HG03469 (cell line): ENCODE measurements at regions not wholly inside any gene's neighbourhood (a gene's known extent, or its start where the extent isn't known, plus 50 kb on each side); places are given as distances from the start of the nearest gene placed in this dataset.

ENCODE experiments used
- ATAC-seq: cut with Tn5 transposase; IDR thresholded peaks from one replicate; pipeline ENCODE4 v1.9.1; 2021; ENCODE audit warnings: mild to moderate bottlenecking, moderate library complexity, moderate number of reproducible peaks; ENCODE audit not compliant: unreplicated experiment

DNA sequence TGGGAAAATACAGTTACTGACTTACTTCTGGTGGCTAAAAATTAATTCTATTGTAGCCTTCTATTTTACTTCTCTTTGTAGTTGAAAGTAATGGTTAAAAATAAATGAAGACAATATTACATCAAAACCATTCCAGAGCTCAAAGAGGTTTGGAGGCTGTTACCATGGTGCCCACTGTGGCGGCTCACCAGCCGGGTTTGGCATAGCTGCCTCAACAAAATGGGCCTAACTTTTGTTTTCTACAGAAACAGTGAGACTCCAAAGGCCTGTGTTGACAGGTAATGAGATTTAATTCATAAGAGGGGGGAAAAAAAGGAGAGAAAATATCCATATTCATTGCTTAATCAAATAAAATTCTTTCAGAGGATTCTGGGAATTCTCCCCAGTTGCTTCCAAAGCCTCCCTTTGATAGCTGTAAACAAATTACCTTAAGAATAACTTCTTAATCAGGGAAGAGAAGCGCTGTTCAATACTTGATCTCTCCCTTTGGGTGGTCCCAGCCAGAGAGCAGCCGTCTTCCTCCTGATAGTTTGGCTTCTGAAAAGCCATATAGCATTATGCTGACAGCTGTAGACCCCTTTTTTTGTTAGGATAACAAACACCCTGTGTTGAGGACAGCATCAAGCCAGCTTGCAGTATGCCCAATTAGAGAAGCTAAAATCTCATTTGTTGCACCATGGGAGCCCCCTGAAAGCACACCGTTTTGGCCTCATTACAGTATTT is 266.8 kb downstream of the NEDD1 start:
- ATAC-seq = no peak

DNA sequence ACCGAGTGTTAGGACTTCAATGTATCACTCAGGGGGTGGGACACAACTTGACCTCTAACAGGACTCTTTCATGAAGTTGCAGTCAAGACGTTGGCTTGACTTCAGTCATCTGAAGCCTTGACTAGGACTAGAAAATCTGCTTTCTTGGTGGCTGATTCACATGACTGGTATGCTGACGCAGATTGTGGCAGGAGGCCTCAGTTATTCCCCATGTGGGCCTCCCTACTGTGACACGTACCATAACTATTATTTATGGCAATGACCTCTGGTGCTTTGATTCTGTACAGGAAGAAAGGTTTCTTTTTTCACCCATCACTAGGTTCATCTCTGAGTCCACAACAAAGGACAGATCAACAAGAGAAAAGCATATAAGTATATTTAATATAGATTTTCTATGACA is 270.4 kb downstream of the NEDD1 start:
- ATAC-seq = no peak

DNA sequence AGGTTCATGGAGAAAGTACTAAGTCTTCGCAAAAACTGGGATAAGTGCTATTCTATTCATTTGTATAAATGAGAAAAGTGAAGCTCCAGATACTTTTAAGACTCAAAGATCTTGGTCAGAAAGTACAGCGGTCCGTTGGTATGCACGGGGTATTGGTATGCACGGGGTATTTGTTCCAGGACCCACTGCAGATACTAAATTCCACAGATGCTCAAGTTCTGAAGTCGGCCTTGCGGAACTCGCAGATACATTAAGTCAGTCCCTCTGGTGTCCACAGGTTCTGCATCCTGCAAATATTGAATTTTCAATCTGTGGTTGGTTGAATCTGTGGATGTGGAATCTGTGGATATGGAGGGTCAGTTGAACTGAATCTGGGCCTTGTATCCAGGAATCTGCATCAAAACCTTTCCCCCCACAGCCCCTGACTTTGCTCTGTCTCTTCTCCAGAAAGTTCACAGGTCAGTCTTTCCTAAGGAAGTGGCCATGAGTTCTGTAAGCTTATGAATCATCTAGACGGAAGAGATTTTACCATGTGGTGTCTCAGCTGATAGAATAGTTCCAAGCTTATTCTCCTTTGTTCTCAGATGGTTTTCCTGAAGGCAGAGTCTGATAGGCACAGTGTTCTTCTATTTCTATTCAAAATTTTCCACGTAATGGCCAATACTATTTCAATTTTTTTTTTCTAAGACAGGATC is 274.7 kb downstream of the NEDD1 start:
- no peak for ATAC-seq

DNA sequence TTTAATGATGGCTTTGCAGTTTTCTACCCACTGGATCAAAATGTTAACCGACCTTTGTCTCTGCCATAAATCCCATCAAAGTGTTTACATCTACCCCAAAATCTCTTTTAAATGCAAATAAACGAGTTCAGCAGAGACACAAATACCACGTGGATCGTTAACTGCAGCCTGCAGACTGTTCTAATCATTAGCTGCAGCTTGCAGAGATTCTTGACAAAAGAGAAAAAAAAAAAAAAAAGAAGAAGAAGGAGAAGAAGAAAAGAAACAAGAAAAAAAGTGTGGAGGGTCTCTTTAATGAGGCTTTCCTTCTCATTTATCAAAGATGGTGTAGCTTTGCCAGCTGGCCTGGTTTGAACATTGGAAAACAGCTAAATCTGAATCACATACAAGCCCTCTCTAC is 275.7 kb downstream of the NEDD1 start:
- no peak for ATAC-seq

DNA sequence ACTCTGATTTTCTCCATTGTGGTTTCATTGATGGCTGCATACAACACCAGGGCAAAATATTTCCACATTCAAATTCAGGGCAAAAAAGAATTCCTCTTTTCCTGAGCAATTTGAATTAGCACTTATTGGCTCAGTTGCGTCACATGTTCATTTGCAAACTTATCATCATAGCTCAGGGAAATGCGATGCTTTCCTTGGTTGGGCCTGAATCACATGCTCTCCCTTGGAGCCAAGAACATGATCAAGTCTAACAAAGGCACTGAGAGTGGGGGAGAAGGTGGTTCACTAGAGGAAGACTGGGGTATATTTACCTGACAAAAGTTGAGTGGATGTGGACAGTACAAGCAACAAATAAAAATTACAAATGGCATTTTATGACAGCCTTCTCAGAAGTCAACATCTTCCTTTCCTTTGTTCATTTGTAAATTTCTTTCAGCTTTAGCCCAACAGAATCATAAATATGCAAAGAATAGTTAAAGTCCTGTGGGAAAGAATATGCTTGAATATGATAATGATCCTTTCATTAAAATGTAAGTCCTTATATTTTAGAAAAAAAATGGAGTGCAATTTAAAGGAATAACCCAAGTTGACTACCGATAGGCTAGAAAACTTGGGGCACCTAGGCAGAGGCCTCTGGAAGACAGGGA is 277.2 kb downstream of the NEDD1 start:
- no peak for ATAC-seq

DNA sequence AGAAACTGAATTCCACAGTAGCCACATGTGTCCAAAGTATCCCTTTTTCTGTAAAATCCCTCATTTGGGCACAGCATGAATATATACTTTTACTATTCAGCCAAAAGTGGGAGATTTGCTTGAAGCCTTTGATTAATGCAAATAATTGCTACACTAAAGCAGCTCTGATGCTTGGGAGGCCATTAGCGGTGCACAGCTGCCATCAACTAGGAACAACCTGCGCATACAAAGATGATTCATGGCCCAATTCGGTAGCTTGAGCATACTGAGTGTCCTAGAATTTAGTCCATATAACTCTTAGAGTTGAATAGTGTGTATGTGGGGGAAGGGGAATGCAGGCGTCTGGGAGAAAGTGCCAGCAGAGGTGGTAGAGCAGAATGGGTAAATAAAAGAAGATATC is 277.0 kb upstream of the RMST start:
- ATAC-seq = no peak

DNA sequence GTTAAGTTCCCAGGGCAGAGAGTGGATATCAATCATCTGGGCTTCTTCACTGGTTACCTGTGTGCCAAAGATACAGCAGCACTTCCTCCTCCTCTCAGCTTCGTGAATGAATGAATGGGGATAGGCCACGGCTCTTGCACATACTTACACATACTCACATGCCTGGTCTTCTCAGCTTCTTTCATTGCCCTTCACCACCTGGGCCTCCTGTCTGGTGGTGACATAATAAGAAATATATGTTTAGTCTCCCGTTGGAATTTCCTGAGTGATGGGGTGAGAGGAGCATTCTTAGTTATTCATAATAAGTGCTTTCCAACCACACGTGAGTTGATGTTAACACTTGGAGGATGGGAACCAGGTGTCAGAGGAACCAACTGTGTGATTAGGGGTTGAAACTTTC is 268.1 kb upstream of the RMST start:
- no peak for ATAC-seq

DNA sequence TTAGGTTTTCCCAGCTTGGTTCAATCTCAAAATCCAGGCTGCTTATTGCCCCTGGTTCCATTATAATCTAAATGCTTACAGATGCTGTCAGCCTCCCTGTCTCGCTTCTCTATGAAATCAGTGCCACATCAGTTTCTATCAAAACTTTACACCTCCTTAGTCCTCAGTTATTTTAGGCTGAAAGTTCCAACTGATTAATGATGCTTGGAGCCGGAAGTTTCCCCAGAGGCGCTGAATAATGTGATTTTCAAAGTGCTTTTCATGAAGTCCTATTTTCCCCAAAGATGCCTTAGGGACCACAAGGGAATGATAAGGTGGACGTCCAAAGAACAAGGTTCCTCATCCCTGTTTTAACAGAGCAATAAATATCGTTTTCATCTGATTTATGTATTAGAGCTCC is 262.4 kb upstream of the RMST start:
- ATAC-seq = no peak

DNA sequence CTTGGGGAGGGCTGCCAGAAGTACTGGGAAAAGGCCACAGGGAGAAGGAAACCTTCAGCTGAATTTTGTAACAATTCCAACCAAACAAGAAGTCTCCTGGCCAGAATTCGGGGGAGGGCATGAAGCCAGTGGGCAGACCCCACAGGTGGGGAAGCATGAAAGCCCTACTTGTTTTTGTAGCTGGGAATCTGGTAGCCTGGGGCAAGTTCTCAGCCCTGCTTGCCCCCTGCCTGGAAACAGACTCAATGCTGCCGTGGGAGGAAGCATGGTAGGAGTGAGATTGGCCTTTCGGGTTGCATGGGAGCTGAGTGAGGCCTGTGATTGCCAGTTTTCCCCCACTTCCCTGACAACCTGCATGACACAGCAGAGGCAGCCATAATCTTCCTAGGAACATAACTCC is 259.2 kb upstream of the RMST start:
- ATAC-seq = no peak

DNA sequence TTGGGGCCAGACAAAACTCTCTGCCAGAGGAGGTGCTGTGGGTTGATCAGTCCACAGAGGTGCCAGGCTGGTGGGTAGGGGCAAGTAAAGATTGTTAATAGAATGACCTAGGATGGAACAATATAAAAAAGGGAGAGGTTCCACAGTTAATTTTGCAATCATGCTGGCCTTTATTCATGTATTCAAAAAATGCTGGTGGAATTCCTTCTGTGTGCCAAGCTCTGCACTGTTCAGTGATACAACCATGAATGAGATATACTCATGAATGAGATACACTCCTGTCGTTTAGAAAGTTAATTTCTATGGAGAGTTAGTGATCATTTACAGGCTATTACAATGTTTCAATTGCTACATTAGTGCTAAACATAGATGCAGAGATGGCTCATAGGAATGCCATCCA is 252.6 kb upstream of the RMST start:
- ATAC-seq = no peak

DNA sequence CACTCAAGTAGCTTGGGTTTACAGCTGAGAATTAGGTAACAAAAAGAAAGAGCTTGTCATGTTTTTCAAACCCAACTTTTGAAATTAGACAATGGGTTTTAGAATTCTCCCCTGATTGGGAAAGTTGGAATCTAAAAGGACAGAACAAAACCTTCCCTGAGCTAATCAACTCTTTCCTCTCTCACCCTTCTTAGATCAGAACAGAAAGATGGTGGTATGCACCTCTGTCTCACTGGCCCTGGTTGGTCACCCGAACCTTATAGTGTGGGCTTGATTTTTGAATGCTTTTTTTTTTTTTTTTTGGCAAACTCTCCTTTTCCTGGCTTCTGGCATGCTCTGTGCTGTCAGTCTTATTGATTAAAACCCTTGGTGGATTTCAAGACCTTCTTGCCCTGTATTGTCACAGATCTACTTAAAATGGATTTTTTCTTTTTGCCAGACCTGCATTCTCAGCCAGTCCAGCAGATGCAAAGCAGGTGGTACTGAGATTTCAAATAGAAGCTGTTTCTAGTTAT is 251.1 kb upstream of the RMST start:
- no peak for ATAC-seq

DNA sequence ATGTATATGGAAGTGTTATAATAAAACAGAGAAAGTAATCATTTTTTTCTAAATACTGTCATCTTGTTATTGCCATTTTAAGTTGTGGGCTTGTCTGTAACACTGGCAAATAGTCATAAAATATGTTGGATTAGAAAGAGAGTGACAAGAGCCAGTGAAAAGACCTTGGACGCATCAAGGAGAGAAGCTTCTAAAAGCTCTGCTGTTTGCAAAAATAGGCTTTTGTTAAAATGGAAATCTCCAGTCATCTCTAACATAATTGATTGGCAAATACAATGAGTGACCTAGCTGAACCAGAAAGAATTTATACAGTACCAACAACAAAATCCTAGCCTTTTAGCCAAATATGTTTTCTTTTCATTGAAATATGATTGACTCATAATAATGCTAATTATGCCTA is 245.8 kb upstream of the RMST start:
- no peak for ATAC-seq

DNA sequence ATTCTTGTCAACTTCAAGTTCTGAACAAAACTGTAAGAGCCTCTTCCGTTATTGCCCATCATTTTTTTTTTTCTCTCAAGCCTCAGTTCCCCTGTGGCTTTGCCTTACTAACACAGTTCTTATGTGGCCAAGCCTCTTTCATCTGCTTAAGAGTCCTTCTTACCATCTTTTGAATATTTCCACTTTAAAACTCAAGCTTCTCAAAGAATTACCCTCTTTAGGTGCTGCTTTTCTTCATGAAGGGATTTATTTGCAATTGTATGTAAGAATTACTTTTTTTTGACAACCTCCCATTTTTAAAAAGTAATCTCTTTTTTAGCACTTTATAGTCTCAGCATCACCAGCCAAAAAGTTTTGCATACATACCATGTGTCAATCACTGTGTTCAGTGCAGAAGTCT is 240.2 kb upstream of the RMST start:
- no peak for ATAC-seq

DNA sequence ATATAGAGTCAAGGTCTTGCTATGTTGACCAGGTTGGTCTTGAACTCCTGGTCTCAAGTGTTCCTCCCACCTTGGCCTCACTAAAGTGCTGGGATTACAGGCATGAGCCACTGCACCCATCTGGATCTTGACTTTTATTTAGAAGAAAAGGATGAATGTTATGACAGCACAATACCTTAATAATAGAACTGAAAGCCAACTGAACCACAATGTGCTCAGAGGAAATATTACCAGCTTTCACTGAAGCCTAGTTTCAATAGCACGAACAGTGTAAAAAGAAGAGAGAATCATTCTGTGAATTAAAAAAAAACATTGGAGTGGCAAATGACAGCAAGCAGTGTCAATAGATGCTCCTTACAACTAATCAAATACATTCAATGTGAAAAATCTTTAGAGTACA is 239.2 kb upstream of the RMST start:
- no peak for ATAC-seq

DNA sequence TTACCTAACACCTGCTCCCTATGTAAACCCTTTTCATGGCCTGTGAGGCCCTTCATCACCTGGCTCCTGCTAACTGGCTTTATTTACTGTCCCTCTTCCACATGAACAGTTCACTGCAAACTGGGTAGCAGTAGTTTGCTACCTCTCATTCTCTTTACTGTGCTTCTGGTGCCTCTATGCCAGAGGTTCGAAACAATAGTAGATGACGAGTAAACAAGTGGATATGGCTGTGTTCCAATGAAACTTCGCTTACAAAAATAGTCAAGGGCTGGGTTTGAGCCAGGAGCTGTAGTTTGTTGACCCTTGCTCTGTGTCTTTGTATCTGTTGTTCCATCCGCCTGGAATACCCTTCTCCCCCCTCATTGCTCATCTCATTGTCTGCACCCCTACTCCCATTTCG is 233.6 kb upstream of the RMST start:
- no peak for ATAC-seq

DNA sequence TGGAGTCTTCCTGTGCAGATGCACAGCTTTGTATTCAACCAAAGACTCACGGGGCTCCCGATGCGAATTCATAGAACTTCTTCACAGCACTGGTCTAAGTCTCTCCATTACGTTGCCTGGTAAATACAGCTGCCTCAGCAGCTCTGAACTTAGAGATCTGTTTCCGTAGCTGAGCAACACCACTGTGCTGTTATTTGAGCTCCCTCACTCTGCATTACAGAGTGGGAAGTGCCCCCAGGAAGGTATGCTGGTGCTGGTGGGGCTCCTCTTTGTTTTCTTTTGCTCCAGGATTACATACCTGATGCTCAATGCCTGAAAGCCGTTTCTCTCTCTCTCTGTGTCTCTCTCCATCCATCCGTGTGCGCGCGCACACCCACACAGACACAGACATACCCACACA is 227.5 kb upstream of the RMST start:
- ATAC-seq = no peak

DNA sequence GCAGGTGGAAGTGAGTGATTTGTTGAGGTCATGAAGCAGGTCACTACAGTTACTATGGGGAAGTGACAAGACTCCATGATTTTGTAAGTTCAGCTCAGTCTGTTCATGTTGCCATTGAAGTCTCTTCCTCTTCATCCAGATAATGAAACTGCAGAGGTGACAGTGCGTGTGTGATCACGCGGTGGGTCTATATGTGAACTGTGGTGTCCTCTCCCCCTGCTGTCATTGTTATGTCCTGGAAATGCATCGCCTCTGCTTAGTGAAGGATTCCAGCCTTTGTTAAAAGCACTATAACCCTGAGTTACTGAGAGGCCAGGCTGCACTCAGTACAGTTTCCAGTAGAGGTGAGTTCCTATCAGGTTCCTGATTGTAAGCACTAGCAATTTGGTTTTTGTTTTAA is 216.2 kb upstream of the RMST start:
- ATAC-seq = no peak

DNA sequence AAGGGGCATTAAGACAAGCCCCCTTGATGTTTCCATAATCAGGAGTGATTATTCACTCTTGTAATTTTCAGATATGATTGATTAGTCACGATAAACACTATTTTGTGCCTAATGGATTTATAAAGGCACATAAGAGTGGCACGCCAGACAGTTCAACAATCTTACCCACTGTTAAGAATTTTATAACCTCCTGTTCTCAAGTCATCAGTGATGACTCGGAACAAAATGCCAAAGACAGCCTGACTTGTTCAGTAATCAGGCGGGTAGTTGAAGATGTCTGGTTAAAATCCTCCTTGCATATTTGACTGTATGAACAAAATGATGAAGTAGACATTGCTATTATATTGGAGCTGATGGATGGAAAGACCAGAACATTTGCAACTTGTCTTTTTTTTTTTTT is 212.1 kb upstream of the RMST start:
- no peak for ATAC-seq

DNA sequence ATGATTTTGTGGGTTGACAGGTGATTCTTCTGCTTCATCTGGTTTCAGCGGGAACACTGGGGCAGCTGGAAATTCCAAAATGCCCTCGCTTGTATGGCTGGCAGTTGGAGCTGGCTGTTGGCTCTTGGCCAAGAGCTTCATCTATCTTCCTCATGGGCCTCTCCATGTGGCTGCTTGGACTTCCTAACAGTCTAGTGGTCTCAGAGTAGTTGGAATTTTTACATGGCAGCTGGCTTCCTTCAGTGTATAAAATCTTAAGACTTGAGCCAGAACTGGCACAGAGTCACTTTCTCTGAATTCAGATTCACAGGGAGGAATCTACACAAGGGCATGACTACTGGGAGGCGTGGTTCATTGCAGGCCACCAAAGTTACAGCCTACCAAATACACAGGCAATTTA is 204.9 kb upstream of the RMST start:
- no peak for ATAC-seq

DNA sequence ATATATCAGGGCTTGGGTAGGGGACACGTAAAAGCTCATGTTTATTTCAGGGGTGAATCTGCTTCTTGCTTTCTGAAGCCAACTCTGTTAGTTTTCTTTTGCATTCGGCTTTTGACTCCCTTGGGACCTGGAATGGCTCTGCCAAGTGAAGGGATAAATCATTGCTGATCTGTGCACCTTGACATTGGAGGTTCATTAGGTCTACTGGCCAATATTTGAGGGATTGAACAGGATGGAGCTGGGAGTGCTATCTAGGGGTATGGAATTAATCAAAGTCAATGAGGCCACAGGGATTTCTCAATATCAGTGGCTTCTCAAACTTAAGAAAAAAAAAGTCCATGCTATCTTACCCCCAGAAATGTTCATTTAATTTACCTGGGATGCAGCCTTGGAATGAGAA is 203.5 kb upstream of the RMST start:
- ATAC-seq = no peak

DNA sequence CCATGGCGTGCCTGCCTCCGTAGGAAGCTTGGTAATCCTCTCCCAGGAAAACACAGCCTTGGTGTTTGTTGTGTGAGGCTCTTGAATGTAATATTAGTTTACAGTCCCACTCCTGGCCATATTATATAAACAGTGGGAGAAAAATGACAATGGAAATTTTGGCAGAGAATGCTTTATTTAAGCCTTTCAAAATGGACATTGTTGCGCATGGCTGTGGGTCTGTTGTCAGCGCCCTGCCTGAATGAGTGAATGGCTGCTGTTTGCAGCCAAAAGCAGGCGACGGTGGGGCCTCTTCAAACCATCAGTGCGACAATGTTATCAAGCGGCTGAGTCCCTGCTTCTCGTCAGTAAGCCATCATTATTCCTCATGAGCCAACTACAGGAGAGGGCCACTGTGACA is 201.8 kb upstream of the RMST start:
- ATAC-seq = no peak

DNA sequence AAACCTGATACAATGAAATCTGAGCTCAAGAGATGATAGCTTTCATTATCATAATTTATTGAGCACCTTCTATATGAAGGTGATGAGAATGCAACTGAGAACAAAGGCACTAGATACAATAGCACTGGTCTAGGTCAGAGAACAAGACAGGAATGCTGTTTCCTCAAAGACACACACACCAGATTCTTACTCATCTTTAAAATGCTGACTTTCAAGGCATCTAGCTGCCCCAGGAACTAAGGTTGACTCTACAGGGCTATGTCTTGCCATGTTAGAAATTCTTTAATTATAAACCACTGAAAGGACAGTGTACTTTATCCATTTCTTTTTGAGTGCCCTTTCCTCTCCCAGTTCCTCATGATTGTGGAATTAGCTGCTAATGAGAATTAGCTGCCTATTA is 195.4 kb upstream of the RMST start:
- no peak for ATAC-seq
